GM19397 (cell line): ENCODE measurements at regions not wholly inside any gene's neighbourhood (a gene's known extent, or its start where the extent isn't known, plus 50 kb on each side); places are given as distances from the start of the nearest gene placed in this dataset.
"Not testable (repeated sequence)": the region's sequence is repeated elsewhere in the genome, so short reads cannot be mapped to it uniquely, and the experiment has no call there.

Source experiments
- ATAC-seq: cut with Tn5 transposase; IDR thresholded peaks from one replicate; pipeline ENCODE4 v1.9.1; 2021; ENCODE audit warnings: mild to moderate bottlenecking, moderate library complexity; ENCODE audit not compliant: unreplicated experiment

- ATAC-seq = no peak
Observed at GRCh38 chr2:4039896-4040295, 336.5 kb downstream of the DCDC2C start.

- no peak for ATAC-seq
Observed at GRCh38 chr2:4047961-4048891, 344.9 kb downstream of the DCDC2C start.

- no peak for ATAC-seq
Observed at GRCh38 chr2:4049463-4049862, 346.1 kb downstream of the DCDC2C start.

- ATAC-seq = no peak
Observed at GRCh38 chr2:4053769-4054493, 350.6 kb downstream of the DCDC2C start.

- no peak for ATAC-seq
Observed at GRCh38 chr2:4066217-4066616, 362.8 kb downstream of the DCDC2C start.

GRCh38 chr2:4073026-4073569 is 369.7 kb downstream of the DCDC2C start:
- no peak for ATAC-seq

- no peak for ATAC-seq
Observed at GRCh38 chr2:4077017-4077416, 373.6 kb downstream of the DCDC2C start.

- no peak for ATAC-seq
Observed at GRCh38 chr2:4085186-4085585, 381.8 kb downstream of the DCDC2C start.

GRCh38 chr2:4090668-4091630 is 387.6 kb downstream of the DCDC2C start:
- ATAC-seq = no peak

GRCh38 chr2:4091869-4092268 is 388.5 kb downstream of the DCDC2C start:
- no peak for ATAC-seq

GRCh38 chr2:4094743-4095142 is 391.4 kb downstream of the DCDC2C start:
- no peak for ATAC-seq

GRCh38 chr2:4096978-4097766 is 393.8 kb downstream of the DCDC2C start:
- ATAC-seq = no peak

GRCh38 chr2:4098137-4098536 is 394.8 kb downstream of the DCDC2C start:
- no peak for ATAC-seq

GRCh38 chr2:4101936-4102335 is 398.6 kb downstream of the DCDC2C start:
- no peak for ATAC-seq

GRCh38 chr2:4107179-4107578 is 403.8 kb downstream of the DCDC2C start:
- ATAC-seq = no peak

- ATAC-seq = no peak
Observed at GRCh38 chr2:4110273-4110672, 406.9 kb downstream of the DCDC2C start.

GRCh38 chr2:4115435-4115834 is 412.1 kb downstream of the DCDC2C start:
- ATAC-seq = not testable (repeated sequence)

GRCh38 chr2:4122726-4123125 is 419.4 kb downstream of the DCDC2C start:
- ATAC-seq = no peak

GRCh38 chr2:4130651-4131050 is 427.3 kb downstream of the DCDC2C start:
- no peak for ATAC-seq
